ENCODE measurements at regions not wholly inside any gene's neighbourhood (a gene's known extent, or its start where the extent isn't known, plus 50 kb on each side); places are given as distances from the start of the nearest gene placed in this dataset.

DNA sequence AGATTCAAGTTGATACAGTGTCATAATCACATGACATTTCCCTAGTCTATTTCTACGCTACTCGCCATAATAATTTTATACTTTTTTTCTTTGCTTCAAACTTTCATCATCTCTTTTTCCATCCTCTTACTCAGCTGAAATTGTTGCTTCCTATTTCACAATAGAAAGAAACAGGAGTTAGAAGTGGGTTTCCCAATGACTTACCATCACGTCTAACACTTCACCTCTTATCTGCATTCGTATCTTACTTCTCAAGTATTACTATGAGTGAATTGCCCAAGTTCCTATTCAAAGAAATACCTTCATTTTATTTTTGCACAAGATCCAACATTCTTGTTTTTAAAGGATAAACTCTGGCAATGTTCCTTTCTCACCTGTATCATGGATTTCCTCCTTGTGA, 1539.9 kb downstream of the SI start:
- TF ChIP-seq JUND (IDR thresholded peaks at IDR 0.05) = no peak
- TF ChIP-seq, protein P1, sequence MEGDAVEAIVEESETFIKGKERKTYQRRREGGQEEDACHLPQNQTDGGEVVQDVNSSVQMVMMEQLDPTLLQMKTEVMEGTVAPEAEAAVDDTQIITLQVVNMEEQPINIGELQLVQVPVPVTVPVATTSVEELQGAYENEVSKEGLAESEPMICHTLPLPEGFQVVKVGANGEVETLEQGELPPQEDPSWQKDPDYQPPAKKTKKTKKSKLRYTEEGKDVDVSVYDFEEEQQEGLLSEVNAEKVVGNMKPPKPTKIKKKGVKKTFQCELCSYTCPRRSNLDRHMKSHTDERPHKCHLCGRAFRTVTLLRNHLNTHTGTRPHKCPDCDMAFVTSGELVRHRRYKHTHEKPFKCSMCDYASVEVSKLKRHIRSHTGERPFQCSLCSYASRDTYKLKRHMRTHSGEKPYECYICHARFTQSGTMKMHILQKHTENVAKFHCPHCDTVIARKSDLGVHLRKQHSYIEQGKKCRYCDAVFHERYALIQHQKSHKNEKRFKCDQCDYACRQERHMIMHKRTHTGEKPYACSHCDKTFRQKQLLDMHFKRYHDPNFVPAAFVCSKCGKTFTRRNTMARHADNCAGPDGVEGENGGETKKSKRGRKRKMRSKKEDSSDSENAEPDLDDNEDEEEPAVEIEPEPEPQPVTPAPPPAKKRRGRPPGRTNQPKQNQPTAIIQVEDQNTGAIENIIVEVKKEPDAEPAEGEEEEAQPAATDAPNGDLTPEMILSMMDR (IDR thresholded peaks at IDR 0.05) = no peak

All from SK-N-SH (cell line).